Upper lobe of left lung (tissue), 6 donors: ENCODE measurements at regions not wholly inside any gene's neighbourhood (a gene's known extent, or its start where the extent isn't known, plus 50 kb on each side); places are given as distances from the start of the nearest gene placed in this dataset.
"Not testable (repeated sequence)": the region's sequence is repeated elsewhere in the genome, so short reads cannot be mapped to it uniquely, and the experiment has no call there.

Experiments used
- ATAC-seq, 2 donors: fragments of 200-7000 bp; cut with Tn5 transposase; one replicate each; pipeline ENCODE4 v1.9.1; 2022; ENCODE audit warnings: mild to moderate bottlenecking in 2 of 2, moderate library complexity in 2 of 2; ENCODE audit not compliant: low FRiP score in 2 of 2
- DNase-seq, 2 donors: peaks; one replicate each; pipeline ENCODE4 v3.0.0-alpha.2; 2019 to 2020
- H3K27ac ChIP-seq, 4 donors: fragments of 200-600 bp; sonication (generic); one replicate each; pipeline ENCODE4 v1.5.1; 2016 to 2019
- H3K27me3 ChIP-seq, 4 donors: fragments of 200-600 bp; sonication (generic); one replicate each; pipeline ENCODE4 v1.5.1; 2017 to 2019
- H3K36me3 ChIP-seq, 4 donors: fragments of 200-600 bp; sonication (generic); one replicate each; pipeline ENCODE4 v1.5.1; 2016 to 2019
- H3K4me1 ChIP-seq, 4 donors: fragments of 200-600 bp; sonication (generic); one replicate each; pipeline ENCODE4 v1.5.1; 2018 to 2019
- H3K4me3 ChIP-seq, 4 donors: fragments of 200-600 bp; sonication (generic); one replicate each; pipeline ENCODE4 v1.5.1; 2017 to 2019; ENCODE audit warnings: mild to moderate bottlenecking in 2 of 4, moderate library complexity in 1 of 4
- H3K9me3 ChIP-seq, 4 donors: fragments of 200-600 bp; sonication (generic); one replicate each; pipeline ENCODE4 v1.5.1; 2018 to 2019
- EP300 ChIP-seq, 4 donors: sonication (generic); formaldehyde crosslinking; IDR thresholded peaks; one replicate each; pipeline ENCODE4 v1.5.1; 2017; ENCODE audit warnings: antibody characterized with exemption in 4 of 4, control low read depth in 2 of 4
- POLR2A ChIP-seq, 4 donors: fragments of 450-650 bp; IDR thresholded peaks; one replicate each; pipeline ENCODE4 v1.5.1; 2016 to 2017; ENCODE audit warnings: antibody characterized with exemption in 4 of 4, mild to moderate bottlenecking in 2 of 4
- POLR2AphosphoS5 ChIP-seq, 2 donors: sonication (generic); formaldehyde crosslinking; IDR thresholded peaks; one replicate each; pipeline ENCODE4 v1.5.1; 2017; ENCODE audit warnings: antibody characterized with exemption in 2 of 2
- WGBS, 2 donors: methylation state at CpG; one replicate each; pipeline ENCODE4 v1.1.5; 2017 to 2018; 5-methylcytosine and 5-hydroxymethylcytosine counted together
- TF ChIP-seq, protein P1 (sequence below), 6 experiments: fragments of 450-650 bp in 4 of 6; fragments of 200-600 bp in 2 of 6; sonication (generic) in 2 of 6; IDR thresholded peaks; one replicate each; pipeline ENCODE4 v1.5.1; 2016 to 2019; ENCODE audit warnings: antibody characterized with exemption in 6 of 6
- donor health status: DM: no; HTN: no; CAD: no; lungs with moderate emphysema.
- donor health status: DM: no; HTN: yes; CAD: no; lungs with severe emphysema.

DNA sequence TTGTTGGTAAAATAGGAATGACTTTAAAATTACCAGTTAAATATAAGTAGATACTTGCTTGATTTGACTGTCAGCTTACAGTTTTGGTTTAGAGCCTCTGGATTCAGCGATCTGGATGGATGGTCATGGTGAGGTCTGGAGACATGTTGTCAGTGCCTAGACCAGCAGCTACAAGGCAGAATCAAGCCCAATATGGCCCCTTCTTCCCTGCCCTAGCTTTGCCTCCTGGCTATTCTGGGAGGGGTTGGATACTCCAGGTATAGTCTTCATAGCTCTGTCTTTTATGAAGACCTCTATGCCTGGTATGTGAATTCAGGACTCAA lies 166.5 kb upstream of the VIPR2 start:
- no peaks in the 10 kb centered on the region for H3K9me3 ChIP-seq
- no peak overlapping the region for H3K27ac ChIP-seq
- no peak for TF ChIP-seq POLR2AphosphoS5 (IDR thresholded peaks at IDR 0.05)
- TF ChIP-seq, protein P1, sequence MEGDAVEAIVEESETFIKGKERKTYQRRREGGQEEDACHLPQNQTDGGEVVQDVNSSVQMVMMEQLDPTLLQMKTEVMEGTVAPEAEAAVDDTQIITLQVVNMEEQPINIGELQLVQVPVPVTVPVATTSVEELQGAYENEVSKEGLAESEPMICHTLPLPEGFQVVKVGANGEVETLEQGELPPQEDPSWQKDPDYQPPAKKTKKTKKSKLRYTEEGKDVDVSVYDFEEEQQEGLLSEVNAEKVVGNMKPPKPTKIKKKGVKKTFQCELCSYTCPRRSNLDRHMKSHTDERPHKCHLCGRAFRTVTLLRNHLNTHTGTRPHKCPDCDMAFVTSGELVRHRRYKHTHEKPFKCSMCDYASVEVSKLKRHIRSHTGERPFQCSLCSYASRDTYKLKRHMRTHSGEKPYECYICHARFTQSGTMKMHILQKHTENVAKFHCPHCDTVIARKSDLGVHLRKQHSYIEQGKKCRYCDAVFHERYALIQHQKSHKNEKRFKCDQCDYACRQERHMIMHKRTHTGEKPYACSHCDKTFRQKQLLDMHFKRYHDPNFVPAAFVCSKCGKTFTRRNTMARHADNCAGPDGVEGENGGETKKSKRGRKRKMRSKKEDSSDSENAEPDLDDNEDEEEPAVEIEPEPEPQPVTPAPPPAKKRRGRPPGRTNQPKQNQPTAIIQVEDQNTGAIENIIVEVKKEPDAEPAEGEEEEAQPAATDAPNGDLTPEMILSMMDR (IDR thresholded peaks at IDR 0.05): no peak
- no peak for TF ChIP-seq EP300 (IDR thresholded peaks at IDR 0.05)
- TF ChIP-seq POLR2A (IDR thresholded peaks at IDR 0.05): no peak
- ATAC-seq (no peak), DNase-seq (no peak)
- no peaks in the 10 kb centered on the region for H3K27me3 ChIP-seq
- H3K36me3 ChIP-seq: no peaks in the 10 kb centered on the region
- H3K4me1 ChIP-seq: no peaks in the 10 kb centered on the region
- WGBS, 2 donors: 94 to 100% methylated on average over 1 of the region's 1 CpG
- no peak overlapping the region for H3K4me3 ChIP-seq

- Histone ChIP-seq H3K9me3 (no peaks in the 10 kb centered on the region), H3K27me3 (no peaks in the 10 kb centered on the region), H3K4me1 (no peaks in the 10 kb centered on the region), H3K36me3 (no peaks in the 10 kb centered on the region), H3K4me3 (no peak overlapping the region), H3K27ac (no peak overlapping the region)
- no peak for DNase-seq
- TF ChIP-seq EP300 (IDR thresholded peaks at IDR 0.05) (no peak), POLR2AphosphoS5 (IDR thresholded peaks at IDR 0.05) (no peak), POLR2A (IDR thresholded peaks at IDR 0.05) (no peak)
- TF ChIP-seq, protein P1 (IDR thresholded peaks at IDR 0.05): no peak
- no peak for ATAC-seq
- 26 to 50% methylated on average over 5 of the region's 5 CpGs for WGBS, 2 donors
Measured at GRCh38 chr7:159310457-159311171, 165.9 kb upstream of the VIPR2 start.

GRCh38 chr7:159309214-159309613 lies 164.5 kb upstream of the VIPR2 start:
- H3K4me1 ChIP-seq, H3K27ac ChIP-seq, DNase-seq, H3K27me3 ChIP-seq, H3K4me3 ChIP-seq, ATAC-seq, H3K9me3 ChIP-seq, H3K36me3 ChIP-seq: not testable (repeated sequence)
- WGBS, 2 donors: 21 to 39% methylated on average over 2 of the region's 2 CpGs

- Histone ChIP-seq H3K27me3 (no peaks in the 10 kb centered on the region), H3K9me3 (no peaks in the 10 kb centered on the region), H3K36me3 (no peaks in the 10 kb centered on the region), H3K4me3 (no peak overlapping the region), H3K27ac (no peak overlapping the region), H3K4me1 (no peaks in the 10 kb centered on the region)
- no peak for DNase-seq
- WGBS, 2 donors: 89 to 100% methylated on average over 2 of the region's 2 CpGs
- no peak for ATAC-seq
- TF ChIP-seq, protein P1 (IDR thresholded peaks at IDR 0.05): no peak
- TF ChIP-seq EP300 (IDR thresholded peaks at IDR 0.05): no peak
- no peak for TF ChIP-seq POLR2AphosphoS5 (IDR thresholded peaks at IDR 0.05)
- TF ChIP-seq POLR2A (IDR thresholded peaks at IDR 0.05): no peak
Measured at GRCh38 chr7:159306012-159306411, 161.3 kb upstream of the VIPR2 start.

DNA sequence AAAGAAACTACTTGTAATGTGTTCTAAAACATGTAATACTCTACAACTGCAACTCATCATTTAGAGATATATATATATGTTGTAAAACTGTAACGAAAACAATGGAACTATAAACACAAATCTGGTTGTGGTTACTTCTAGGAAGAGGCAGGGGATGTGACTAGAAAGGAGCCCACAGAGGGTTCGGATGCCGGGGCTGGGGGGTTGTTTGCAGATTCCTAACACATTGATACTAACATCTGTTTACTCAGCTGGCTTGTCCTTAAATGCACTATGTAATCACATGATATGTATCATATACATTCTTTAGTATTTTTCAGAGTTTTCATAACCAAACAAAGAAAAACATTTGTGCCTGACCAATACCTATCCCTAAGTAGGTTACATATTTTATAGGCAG lies 160.5 kb upstream of the VIPR2 start:
- not testable (repeated sequence) for H3K4me1 ChIP-seq, H3K27ac ChIP-seq, H3K4me3 ChIP-seq, DNase-seq, ATAC-seq, H3K27me3 ChIP-seq, H3K36me3 ChIP-seq, H3K9me3 ChIP-seq
- 52 to 55% methylated on average over 3 of the region's 3 CpGs for WGBS, 2 donors

GRCh38 chr7:159303510-159303909 lies 158.8 kb upstream of the VIPR2 start:
- H3K4me3 ChIP-seq, H3K9me3 ChIP-seq, H3K27ac ChIP-seq, ATAC-seq, H3K27me3 ChIP-seq, H3K36me3 ChIP-seq, H3K4me1 ChIP-seq, DNase-seq: not testable (repeated sequence)
- 80 to 88% methylated on average over 2 of the region's 2 CpGs for WGBS, 2 donors
